SKM-1 (cell line): ENCODE measurements at regions not wholly inside any gene's neighbourhood (a gene's known extent, or its start where the extent isn't known, plus 50 kb on each side); places are given as distances from the start of the nearest gene placed in this dataset.

Source experiments
- DNase-seq: peaks from one replicate; lab custom pipeline; 2025; ENCODE audit not compliant: unreplicated experiment; lab: John Stamatoyannopoulos, UW

GRCh38 chr16:7185689-7186088, 147.0 kb upstream of the RBFOX1 start:
- no peak for DNase-seq

DNA sequence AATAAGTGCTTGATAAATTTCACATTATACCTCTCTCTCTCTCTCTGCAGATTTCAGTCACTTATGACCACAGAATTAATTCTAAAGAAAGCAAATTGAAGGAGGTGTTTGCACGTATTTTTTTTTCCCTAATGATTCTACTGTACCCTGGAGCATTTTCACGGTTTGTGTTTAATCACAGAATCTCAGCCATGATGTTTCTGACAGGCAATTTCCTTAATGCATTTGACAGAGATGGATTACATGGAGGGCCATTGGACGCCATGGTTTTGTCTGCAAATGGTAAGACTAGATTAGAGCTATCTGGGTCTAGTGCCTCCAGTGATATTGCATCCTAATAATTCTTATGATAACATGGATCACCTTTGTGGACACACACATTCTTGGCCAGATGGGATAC, 147.5 kb upstream of the RBFOX1 start:
- DNase-seq: no peak

DNA sequence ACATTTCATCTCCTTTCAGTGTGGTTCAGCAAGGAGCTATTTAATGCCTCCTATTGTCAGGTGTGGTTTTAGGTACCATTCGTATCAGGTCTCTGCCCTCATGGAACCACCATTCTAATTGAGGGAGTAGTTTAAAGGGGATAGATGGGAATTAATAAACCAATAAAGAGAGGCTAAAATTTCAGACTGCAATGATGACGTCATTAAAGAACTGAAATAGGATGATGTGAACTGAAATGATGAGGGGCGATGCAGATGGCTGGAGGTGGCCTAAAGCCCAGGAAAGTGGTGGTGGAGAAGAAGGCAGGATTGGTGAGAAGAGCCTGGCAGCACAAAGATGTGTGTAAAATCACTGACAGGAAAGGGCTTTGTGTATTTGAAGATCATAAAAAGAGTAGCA, 148.9 kb upstream of the RBFOX1 start:
- no peak for DNase-seq

GRCh38 chr16:7182510-7183109, 150.0 kb upstream of the RBFOX1 start:
- DNase-seq: no peak

DNA sequence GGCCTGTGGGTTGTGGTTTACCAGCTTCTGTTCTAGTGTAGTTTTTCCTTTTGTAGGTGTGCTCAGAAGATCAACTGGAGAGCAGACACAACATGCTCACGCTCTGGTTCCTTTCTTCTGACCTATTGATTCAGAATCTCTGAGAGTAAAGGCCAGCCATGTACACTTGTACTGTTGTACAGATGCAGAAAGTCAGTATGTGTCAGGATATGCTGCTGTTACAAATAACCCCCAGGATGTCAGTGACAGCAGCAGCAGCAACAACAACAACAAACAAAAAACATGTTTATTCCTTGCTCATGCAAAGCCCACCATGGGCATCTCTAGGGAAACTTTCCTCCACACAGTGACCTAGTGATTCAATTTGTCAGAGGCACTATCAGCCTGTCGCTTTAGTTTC, 154.8 kb upstream of the RBFOX1 start:
- DNase-seq: no peak

- DNase-seq: no peak
These were observed 161.5 kb upstream of the RBFOX1 start for GRCh38 chr16:7171151-7171550.

DNA sequence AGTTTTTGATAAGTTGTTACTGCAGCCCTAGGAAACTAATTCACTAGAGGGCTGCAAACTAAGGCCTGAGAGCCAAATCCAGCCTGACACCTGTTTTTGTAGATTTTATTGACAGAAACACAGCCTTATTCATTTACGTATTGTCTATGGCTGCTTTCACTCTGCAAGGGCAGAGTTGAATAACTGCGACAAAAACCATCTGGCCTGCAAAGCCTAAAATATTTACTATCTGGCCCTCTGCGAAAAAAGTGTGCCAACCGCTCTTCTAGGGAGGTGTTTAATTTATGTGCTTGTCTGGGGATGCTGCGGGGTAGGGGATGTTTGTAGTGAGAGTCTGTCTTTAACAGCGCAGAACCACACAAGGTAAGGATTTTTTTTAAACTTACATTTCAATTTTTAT, 165.0 kb upstream of the RBFOX1 start:
- no peak for DNase-seq

- no peak for DNase-seq
These were observed 170.8 kb upstream of the RBFOX1 start for GRCh38 chr16:7161891-7162290.

DNA sequence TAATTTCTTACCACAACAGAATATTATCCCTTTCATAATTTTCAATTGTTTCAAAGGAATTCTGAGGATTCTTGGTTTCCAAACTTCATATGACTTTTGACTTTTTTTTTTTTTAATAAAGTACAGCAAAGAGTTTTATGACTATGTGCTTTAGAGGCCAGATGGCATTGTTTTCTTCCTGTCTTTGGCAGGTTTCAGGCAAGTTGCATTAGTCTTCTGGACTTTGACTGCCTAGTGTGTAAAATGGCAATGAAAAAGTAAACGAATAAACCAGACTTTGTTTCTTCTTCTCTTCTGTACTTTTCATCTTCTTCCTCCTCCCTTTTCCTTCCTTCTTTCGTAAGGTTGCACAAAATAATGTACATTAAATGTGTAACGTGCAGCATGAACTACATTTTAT, 172.6 kb upstream of the RBFOX1 start:
- DNase-seq: no peak

DNA sequence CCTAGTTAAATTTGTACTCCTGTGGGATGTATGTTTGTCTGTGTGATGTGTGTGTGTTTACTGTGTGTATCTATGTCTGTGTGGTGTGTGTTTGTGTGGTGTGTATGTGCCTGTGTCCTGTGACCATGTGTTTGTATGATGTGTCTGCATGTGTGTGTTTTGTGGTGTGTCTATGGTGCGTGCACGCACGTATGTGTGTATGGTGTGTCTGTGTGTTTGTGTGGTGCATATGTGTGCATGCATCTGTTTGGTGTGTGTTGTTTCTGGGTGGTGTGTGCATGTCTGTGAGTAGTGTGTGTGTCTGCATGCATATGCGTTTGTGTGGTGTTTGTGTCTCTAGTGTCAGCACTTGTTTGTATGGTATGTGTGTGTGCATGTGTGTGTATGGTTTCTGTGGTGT, 174.2 kb upstream of the RBFOX1 start:
- DNase-seq: no peak

DNA sequence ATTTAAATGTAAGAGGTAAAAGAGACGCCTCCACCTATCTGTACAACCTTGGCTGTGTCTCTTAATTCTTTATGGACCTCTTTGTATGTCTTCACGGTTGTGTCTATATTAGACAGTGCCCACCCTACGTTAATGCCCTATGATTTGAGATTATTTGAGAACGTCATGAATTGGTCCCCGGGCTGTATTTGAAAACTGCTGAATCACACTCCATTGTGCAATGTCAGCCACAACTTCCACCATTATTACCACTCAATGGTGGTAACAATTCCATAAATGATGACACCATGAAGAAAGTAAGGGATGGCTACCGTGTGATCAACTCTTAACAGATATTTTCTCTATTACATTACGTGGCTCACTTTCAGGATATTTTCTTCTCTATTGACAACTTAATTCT, 182.4 kb upstream of the RBFOX1 start:
- DNase-seq: no peak

DNA sequence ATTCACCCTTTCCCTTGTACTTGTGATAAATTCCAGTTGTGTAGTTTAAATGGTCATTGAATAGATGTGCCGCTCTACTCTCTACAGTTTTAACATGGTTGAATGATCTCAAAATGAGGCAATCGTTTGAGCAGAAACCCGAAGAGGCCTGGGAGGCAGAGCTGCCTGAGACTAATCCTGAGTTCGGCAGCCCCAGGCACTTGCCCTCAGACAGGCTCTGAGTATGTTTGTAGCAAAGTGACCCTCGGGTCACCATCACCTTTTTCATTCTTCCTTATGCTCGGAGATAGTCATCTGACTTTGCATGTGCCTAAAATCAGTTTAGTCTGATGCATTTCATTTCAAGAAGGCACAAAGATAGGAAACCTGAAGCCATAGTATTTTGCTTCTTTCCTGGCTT, 184.0 kb upstream of the RBFOX1 start:
- no peak for DNase-seq

DNA sequence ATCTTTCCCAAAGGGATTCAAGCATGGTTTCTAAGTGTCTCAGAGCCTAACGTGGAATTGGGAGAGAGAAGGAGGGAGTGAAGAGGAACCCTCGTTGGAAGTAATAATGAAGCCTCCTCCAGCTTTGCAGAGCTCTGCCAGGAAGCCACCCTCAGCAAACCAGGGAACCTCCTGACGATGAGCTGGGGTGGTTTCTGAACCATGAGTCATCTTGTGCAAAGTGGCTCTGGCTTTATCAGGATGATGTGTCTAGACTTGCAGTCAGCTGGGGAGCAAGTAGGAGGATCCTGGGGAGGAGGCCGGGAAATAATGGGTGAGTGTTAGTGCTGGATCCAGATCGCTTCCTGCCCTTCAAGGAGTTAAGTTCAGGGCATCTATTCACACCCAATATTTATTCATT, 191.7 kb upstream of the RBFOX1 start:
- no peak for DNase-seq

DNA sequence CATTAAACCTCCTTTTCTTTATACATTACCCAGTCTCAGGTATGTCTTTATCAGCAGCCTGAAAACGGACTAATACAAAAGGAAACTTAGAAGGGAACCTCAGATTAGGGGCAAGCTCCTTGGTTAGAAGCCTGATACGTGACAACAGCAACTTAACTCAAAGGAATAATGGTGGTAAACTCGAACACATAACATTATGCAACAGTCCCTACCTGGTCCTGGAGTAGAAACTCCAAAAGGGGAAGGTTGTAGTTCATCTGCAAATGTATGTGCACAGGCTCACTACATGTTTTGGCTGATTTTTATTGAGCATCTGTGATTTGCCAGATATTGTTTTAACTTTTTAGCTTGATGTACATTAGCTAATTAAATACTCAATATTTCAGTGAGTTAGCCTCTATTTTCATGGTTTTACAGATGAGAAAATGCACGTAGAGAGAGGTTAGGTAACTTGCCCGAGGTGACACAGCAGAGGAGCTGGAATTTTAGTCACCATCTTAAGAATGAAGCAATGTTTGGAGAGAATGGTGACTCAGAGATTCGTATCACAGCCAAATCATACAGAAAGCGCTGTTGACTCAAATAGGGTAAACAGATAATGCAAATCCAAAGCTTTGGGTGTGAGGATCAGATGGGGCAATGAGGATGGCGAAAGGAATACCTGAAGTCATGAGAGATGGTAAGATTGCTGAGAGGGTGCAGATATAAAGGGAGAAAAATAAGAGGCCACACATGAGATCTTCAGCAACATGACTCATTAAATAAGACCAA, 194.9 kb upstream of the RBFOX1 start:
- no peak for DNase-seq

DNA sequence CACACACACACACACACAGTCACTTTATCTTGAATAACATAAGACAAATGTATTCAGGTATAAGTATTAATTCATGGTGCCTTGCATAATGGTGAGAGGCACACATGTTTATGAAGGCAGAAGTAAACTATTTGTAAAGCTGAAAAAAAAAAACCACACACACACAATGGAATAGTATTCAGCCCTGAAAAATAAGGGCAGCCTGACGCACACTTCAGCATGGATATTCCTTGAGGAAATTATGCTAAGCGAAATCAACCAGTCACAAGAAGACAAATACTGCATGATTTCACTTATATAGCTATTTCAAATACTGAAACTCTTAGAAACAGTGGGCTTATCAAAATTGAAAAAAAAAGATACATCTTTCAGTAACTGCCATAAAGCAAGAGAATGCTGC, 200.2 kb upstream of the RBFOX1 start:
- DNase-seq: no peak

- DNase-seq: no peak
These were observed 207.9 kb upstream of the RBFOX1 start for GRCh38 chr16:7124701-7125100.

DNA sequence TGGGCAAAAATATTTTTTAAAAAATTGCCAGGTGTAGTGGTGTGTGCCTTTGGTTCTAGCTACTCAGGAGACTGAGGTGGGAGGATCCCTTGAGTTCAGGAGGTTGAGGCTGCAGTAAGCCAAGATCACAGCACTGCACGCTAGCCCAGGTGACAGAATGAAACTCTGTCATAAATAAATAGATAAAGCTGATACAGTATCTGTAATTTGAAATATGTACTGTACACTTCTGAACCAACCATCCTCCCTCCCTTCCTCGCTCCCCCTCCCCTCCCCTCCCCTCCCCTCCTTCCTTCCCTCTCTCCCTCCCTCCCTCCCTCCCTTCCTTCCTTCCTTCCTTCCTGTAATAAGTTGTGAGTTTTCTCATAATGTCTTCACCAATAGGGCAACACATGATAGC, 208.4 kb upstream of the RBFOX1 start:
- no peak for DNase-seq

DNA sequence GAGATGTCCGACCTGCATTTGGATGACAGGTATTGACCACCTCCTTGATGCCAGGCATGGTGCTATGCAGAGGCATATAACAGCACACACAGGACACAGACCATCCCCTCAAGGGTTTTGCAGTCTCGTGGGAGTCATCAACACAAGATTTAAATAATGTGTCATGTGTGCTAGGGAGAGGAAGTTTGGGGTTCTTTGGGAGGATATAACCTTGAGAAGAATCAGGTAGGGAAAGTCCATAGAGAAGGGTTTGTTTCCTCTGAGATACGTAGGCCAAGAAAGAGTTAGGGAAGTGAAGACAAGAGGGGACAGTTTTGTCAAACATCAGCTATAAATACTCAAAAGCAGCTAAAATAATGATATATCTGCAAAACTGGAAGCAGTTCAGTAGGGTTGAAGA, 215.9 kb upstream of the RBFOX1 start:
- DNase-seq: no peak

GRCh38 chr16:7115898-7116297, 216.7 kb upstream of the RBFOX1 start:
- DNase-seq: no peak

GRCh38 chr16:7113949-7114348, 218.7 kb upstream of the RBFOX1 start:
- DNase-seq: no peak

- DNase-seq: no peak
These were observed 219.2 kb upstream of the RBFOX1 start for GRCh38 chr16:7113395-7113794.

DNA sequence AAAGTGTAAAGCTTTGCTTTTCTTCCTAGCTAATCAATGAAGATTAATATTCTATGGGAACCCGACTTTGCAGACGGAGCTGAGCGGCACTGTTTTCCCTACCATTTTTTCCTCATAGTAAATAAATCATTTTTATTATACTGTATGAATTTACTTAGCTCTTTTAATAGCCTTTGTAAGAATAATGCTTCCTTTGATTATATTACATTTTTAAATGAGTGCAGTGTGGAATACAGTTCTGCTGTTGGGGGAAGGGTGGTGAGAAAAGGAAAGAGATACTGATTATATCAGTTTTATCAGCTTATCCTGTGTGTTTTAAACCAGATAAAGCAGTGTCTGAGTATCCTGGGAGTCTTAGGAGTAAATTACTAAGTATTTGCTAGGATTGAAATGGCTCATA, 221.4 kb upstream of the RBFOX1 start:
- no peak for DNase-seq

DNA sequence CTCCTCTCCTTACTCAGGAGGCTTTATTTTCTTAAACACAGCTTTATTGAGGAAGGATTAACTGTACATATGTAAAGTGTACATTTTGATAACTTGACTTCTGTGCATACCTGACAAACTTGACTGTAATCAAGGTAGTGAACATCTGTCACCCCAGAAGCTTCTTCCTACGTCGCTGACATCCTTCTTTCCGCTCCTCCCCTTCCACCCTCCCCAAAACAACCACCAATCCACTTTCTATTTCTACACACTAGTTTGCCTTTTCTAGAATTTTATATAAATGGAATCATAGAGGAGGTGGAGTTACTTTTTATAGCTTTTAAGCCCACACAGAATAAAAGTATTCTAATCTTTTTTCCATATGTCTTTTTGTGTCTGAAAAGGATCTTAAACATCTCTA, 225.2 kb upstream of the RBFOX1 start:
- no peak for DNase-seq
